Thyroid gland (tissue), 4 donors: ENCODE measurements at regions not wholly inside any gene's neighbourhood (a gene's known extent, or its start where the extent isn't known, plus 50 kb on each side); places are given as distances from the start of the nearest gene placed in this dataset.

Source experiments
- DNase-seq, 2 donors: peaks; one replicate each; pipeline ENCODE4 v3.0.0-alpha.2; 2019
- H3K27ac ChIP-seq, 3 donors: fragments of 200-600 bp; sonication (generic); 1 replicate in 2 of 3; 2 replicates in 1 of 3; pipeline ENCODE4 v1.5.1; 2016 to 2019; ENCODE audit warnings: mild to moderate bottlenecking in 1 of 3, moderate library complexity in 1 of 3
- H3K27me3 ChIP-seq: fragments of 200-600 bp; sonication (generic); one replicate; pipeline ENCODE4 v1.5.1; 2019
- H3K36me3 ChIP-seq, 2 donors: fragments of 200-600 bp; sonication (generic); one replicate each; pipeline ENCODE4 v1.5.1; 2016 to 2019
- H3K4me1 ChIP-seq, 2 donors: fragments of 200-600 bp; sonication (generic); one replicate each; pipeline ENCODE4 v1.5.1; 2017 to 2019
- H3K4me3 ChIP-seq, 3 donors: fragments of 200-600 bp; sonication (generic); replicated peaks in 1 of 3; 1 replicate in 2 of 3; 2 replicates in 1 of 3; pipeline ENCODE4 v1.5.1; 2016; ENCODE audit warnings: mild to moderate bottlenecking in 1 of 3
- H3K9me3 ChIP-seq: fragments of 200-600 bp; sonication (generic); one replicate; pipeline ENCODE4 v1.5.1; 2017
- CTCF ChIP-seq, 6 experiments: fragments of 200-600 bp in 3 of 6; fragments of 450-650 bp in 3 of 6; sonication (generic) in 3 of 6; IDR thresholded peaks; one replicate each; pipeline ENCODE4 v1.5.1; 2016 to 2019; ENCODE audit warnings: antibody characterized with exemption in 6 of 6, mild to moderate bottlenecking in 2 of 6, inconsistent platforms in 1 of 6, moderate library complexity in 1 of 6
- POLR2A ChIP-seq, 2 donors: fragments of 450-650 bp; IDR thresholded peaks; one replicate each; pipeline ENCODE4 v1.6.1; 2017; ENCODE audit warnings: antibody characterized with exemption in 2 of 2, mild to moderate bottlenecking in 2 of 2, moderate library complexity in 1 of 2
- WGBS, 2 donors: methylation state at CpG; one replicate each; pipeline ENCODE4 v1.1.5; 2017; 5-methylcytosine and 5-hydroxymethylcytosine counted together
- intact Hi-C: fragments of 100-400 bp; cut with DNase I; formaldehyde crosslinking; loops from one replicate; pipeline ENCODE4 v1.15.1; 2023

GRCh38 chr5:174172152-174172551, 126.6 kb downstream of the NSG2 start:
- 23 to 32% methylated on average over 5 of the region's 5 CpGs for WGBS, 2 donors
- TF ChIP-seq CTCF (IDR thresholded peaks at IDR 0.05) (no peak), POLR2A (IDR thresholded peaks at IDR 0.05) (no peak)
- Histone ChIP-seq H3K4me3 (no peak overlapping the region), H3K27me3 (no peaks in the 10 kb centered on the region), H3K9me3 (no peaks in the 10 kb centered on the region), H3K27ac (no peak overlapping the region), H3K4me1 (no peaks in the 10 kb centered on the region), H3K36me3 (no peaks in the 10 kb centered on the region)
- no peak for DNase-seq
- intact Hi-C loops = no loop called here

GRCh38 chr5:174172566-174172965, 127.1 kb downstream of the NSG2 start:
- Histone ChIP-seq H3K27ac (no peak overlapping the region), H3K27me3 (no peaks in the 10 kb centered on the region), H3K4me1 (no peaks in the 10 kb centered on the region), H3K9me3 (no peaks in the 10 kb centered on the region), H3K4me3 (no peak overlapping the region), H3K36me3 (no peaks in the 10 kb centered on the region)
- 65 to 66% methylated on average over 4 of the region's 4 CpGs for WGBS, 2 donors
- TF ChIP-seq CTCF (IDR thresholded peaks at IDR 0.05) (no peak), POLR2A (IDR thresholded peaks at IDR 0.05) (no peak)
- no peak for DNase-seq
- intact Hi-C loops = no loop called here

- H3K4me3 ChIP-seq = no peak overlapping the region
- H3K4me1 ChIP-seq = no peaks in the 10 kb centered on the region
- TF ChIP-seq CTCF (IDR thresholded peaks at IDR 0.05) = no peak
- TF ChIP-seq POLR2A (IDR thresholded peaks at IDR 0.05) = no peak
- no peaks in the 10 kb centered on the region for H3K9me3 ChIP-seq
- no peaks in the 10 kb centered on the region for H3K27me3 ChIP-seq
- no peaks in the 10 kb centered on the region for H3K36me3 ChIP-seq
- WGBS, 2 donors = 74 to 83% methylated on average over 6 of the region's 6 CpGs
- H3K27ac ChIP-seq = no peak overlapping the region
- DNase-seq = no peak
- intact Hi-C loops = no loop called here
Observed at GRCh38 chr5:174173766-174174165, 128.3 kb downstream of the NSG2 start.

GRCh38 chr5:174175716-174176268, 130.3 kb downstream of the NSG2 start:
- 51 to 57% methylated on average over 12 of the region's 12 CpGs for WGBS, 2 donors

GRCh38 chr5:174176511-174176910, 131.0 kb downstream of the NSG2 start:
- DNase-seq = no peak
- TF ChIP-seq CTCF (IDR thresholded peaks at IDR 0.05) (no peak), POLR2A (IDR thresholded peaks at IDR 0.05) (no peak)
- H3K4me3 ChIP-seq = no peak overlapping the region
- no peak overlapping the region for H3K27ac ChIP-seq
- H3K9me3 ChIP-seq = no peaks in the 10 kb centered on the region
- 75 to 89% methylated on average over 5 of the region's 5 CpGs for WGBS, 2 donors
- intact Hi-C loops = no loop called here
- H3K4me1 ChIP-seq = no peaks in the 10 kb centered on the region
- H3K36me3 ChIP-seq = no peaks in the 10 kb centered on the region
- H3K27me3 ChIP-seq = no peaks in the 10 kb centered on the region

More at GRCh38 chr5:174175716-174176268, 130.3 kb downstream of the NSG2 start:
- DNase-seq = no peak
- no peaks in the 10 kb centered on the region for H3K4me1 ChIP-seq
- intact Hi-C loops = no loop called here
- no peaks in the 10 kb centered on the region for H3K9me3 ChIP-seq
- no peak overlapping the region for H3K4me3 ChIP-seq
- H3K27me3 ChIP-seq = no peaks in the 10 kb centered on the region
- no peaks in the 10 kb centered on the region for H3K36me3 ChIP-seq
- no peak overlapping the region for H3K27ac ChIP-seq
- no peak for TF ChIP-seq CTCF (IDR thresholded peaks at IDR 0.05)
- no peak for TF ChIP-seq POLR2A (IDR thresholded peaks at IDR 0.05)
